Panc1 (cell line): ENCODE measurements at regions not wholly inside any gene's neighbourhood (a gene's known extent, or its start where the extent isn't known, plus 50 kb on each side); places are given as distances from the start of the nearest gene placed in this dataset.

Experiments used
- ATAC-seq: fragments of 200-7000 bp; cut with Tn5 transposase; 2 replicates; pipeline ENCODE4 v1.9.1; 2020; ENCODE audit warnings: mild to moderate bottlenecking, moderate library complexity
- BruUV-seq: library from RNA; stranded (reverse); fragments of 400-500 nt; replicated peaks from 2 replicates; lab custom pipeline; 2021; lab: Mats Ljungman, UMichigan
- CTCF ChIA-PET: fragments of 300-600 bp; sonication (Branson Sonifier 250); formaldehyde crosslinking; loops from one replicate; lab custom pipeline; 2022; ENCODE audit warnings: antibody characterized with exemption; lab: Charles Lee
- POLR2A ChIA-PET: fragments of 300-600 bp; sonication (Branson Sonifier 250); formaldehyde crosslinking; loops from one replicate; lab custom pipeline; 2022; ENCODE audit warnings: antibody characterized with exemption; lab: Charles Lee
- DNase-seq: peaks from one replicate; pipeline ENCODE4 v3.0.0-alpha.2; 2010; ENCODE audit warnings: low read depth, low spot score
- H3K27ac ChIP-seq: 2 replicates; pipeline ENCODE4 v1.5.1; 2011; ENCODE audit warnings: mild to moderate bottlenecking, low read length, inconsistent platforms
- H3K27me3 ChIP-seq: fragments of 200-500 bp; sonication (Bioruptor generic); 2 replicates; pipeline ENCODE4 v1.6.0; 2014; ENCODE audit warnings: low read length, inconsistent platforms; ENCODE audit not compliant: control insufficient read depth, insufficient read depth
- H3K36me3 ChIP-seq: fragments of 200-500 bp; sonication (Bioruptor generic); 2 replicates; pipeline ENCODE4 v1.5.1; 2014; ENCODE audit warnings: inconsistent platforms, mild to moderate bottlenecking, low read length, moderate library complexity; ENCODE audit not compliant: control insufficient read depth, insufficient read depth
- H3K4me1 ChIP-seq: 2 replicates; pipeline ENCODE4 v1.5.1; 2011; ENCODE audit warnings: inconsistent platforms, mild to moderate bottlenecking, low read length, moderate library complexity; ENCODE audit not compliant: control insufficient read depth, insufficient read depth
- H3K4me3 ChIP-seq, 2 experiments: 2 replicates each; pipeline ENCODE4 v1.5.1; 2011 to 2012; ENCODE audit warnings: low read depth in 2 of 2, low read length in 2 of 2, mild to moderate bottlenecking in 2 of 2, inconsistent platforms in 1 of 2, moderate library complexity in 1 of 2
- H3K9me3 ChIP-seq: fragments of 200-500 bp; sonication (Bioruptor generic); 2 replicates; pipeline ENCODE4 v1.5.1; 2014; ENCODE audit warnings: low read depth, mild to moderate bottlenecking, inconsistent platforms, low read length, moderate library complexity; ENCODE audit not compliant: control insufficient read depth, insufficient read depth
- POLR2AphosphoS5 ChIP-seq: IDR thresholded peaks from 2 replicates; pipeline ENCODE4 v1.6.1; 2012; ENCODE audit warnings: mild to moderate bottlenecking, low read depth, low read length, moderate library complexity
- REST ChIP-seq, 2 experiments: IDR thresholded peaks; 2 replicates each; pipeline ENCODE4 v1.6.1; 2011 to 2012; ENCODE audit warnings: low read depth in 2 of 2, control low read depth in 1 of 2, low read length in 1 of 2, mild to moderate bottlenecking in 1 of 2, moderate library complexity in 1 of 2; ENCODE audit not compliant: insufficient read depth in 1 of 2
- SIN3A ChIP-seq: IDR thresholded peaks from 2 replicates; pipeline ENCODE4 v1.6.1; 2012; ENCODE audit warnings: low read depth, mild to moderate bottlenecking, low read length, moderate library complexity, borderline replicate concordance; ENCODE audit not compliant: insufficient read depth
- TCF7L2 ChIP-seq: IDR thresholded peaks from 2 replicates; pipeline ENCODE4 v1.6.1; 2011; ENCODE audit warnings: mild to moderate bottlenecking, low read depth, low read length, inconsistent platforms
- in situ Hi-C: cut with HindIII; loops from 2 replicates; pipeline ENCODE4 v1.10.0; 2016; ENCODE audit warnings: low sequenced_read_pairs, low pct_unique_long_range_greater_than_20kb
- intact Hi-C: fragments of 100-400 bp; cut with micrococcal nuclease; formaldehyde crosslinking; loops from one replicate; pipeline ENCODE4 v1.10.0; 2022; ENCODE audit not compliant: unreplicated experiment
- TF ChIP-seq, protein P1 (sequence below): fragments of 450-650 bp; IDR thresholded peaks from 2 replicates; pipeline ENCODE4 v1.5.1; 2017; ENCODE audit warnings: mild to moderate bottlenecking

GRCh38 chr5:158430166-158430797, 571.3 kb upstream of the CLINT1 start:
- Histone ChIP-seq H3K36me3 (no peaks in the 10 kb centered on the region), H3K27me3 (no peaks in the 10 kb centered on the region), H3K9me3 (no peaks in the 10 kb centered on the region), H3K4me3 (no peak overlapping the region), H3K27ac (no peak overlapping the region), H3K4me1 (no peaks in the 10 kb centered on the region)
- POLR2A ChIA-PET = no interaction called here
- no peak for DNase-seq
- no peak for ATAC-seq
- in situ Hi-C loops = no loop called here
- BruUV-seq = no TSS peak
- intact Hi-C loops = no loop called here
- TF ChIP-seq REST (IDR thresholded peaks at IDR 0.05; ENCODE audit: insufficient read depth in 1 of 2, low read depth in 2 of 2, low read length in 1 of 2) (no peak), TCF7L2 (no peak), SIN3A (no peak), POLR2AphosphoS5 (no peak)
- TF ChIP-seq, protein P1, sequence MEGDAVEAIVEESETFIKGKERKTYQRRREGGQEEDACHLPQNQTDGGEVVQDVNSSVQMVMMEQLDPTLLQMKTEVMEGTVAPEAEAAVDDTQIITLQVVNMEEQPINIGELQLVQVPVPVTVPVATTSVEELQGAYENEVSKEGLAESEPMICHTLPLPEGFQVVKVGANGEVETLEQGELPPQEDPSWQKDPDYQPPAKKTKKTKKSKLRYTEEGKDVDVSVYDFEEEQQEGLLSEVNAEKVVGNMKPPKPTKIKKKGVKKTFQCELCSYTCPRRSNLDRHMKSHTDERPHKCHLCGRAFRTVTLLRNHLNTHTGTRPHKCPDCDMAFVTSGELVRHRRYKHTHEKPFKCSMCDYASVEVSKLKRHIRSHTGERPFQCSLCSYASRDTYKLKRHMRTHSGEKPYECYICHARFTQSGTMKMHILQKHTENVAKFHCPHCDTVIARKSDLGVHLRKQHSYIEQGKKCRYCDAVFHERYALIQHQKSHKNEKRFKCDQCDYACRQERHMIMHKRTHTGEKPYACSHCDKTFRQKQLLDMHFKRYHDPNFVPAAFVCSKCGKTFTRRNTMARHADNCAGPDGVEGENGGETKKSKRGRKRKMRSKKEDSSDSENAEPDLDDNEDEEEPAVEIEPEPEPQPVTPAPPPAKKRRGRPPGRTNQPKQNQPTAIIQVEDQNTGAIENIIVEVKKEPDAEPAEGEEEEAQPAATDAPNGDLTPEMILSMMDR = no peak
- CTCF ChIA-PET = no interaction called here

- TF ChIP-seq POLR2AphosphoS5 = no peak
- TF ChIP-seq, protein P1 = no peak
- TF ChIP-seq TCF7L2 = no peak
- TF ChIP-seq REST (IDR thresholded peaks at IDR 0.05; ENCODE audit: insufficient read depth in 1 of 2, low read depth in 2 of 2, low read length in 1 of 2) = no peak
- no peak for TF ChIP-seq SIN3A
- H3K27me3 ChIP-seq = no peaks in the 10 kb centered on the region
- no peak for DNase-seq
- no peaks in the 10 kb centered on the region for H3K36me3 ChIP-seq
- intact Hi-C loops = loop anchor here (1.0 kb wide), 1 partner anchor 240 kb away; no protein-coding TSS in a partner anchor
- in situ Hi-C loops = no loop called here
- no TSS peak for BruUV-seq
- H3K4me3 ChIP-seq = no peak overlapping the region
- ATAC-seq = no peak
- ChIA-PET CTCF (no interaction called here), POLR2A (no interaction called here)
- H3K27ac ChIP-seq = no peak overlapping the region
- no peaks in the 10 kb centered on the region for H3K9me3 ChIP-seq
- H3K4me1 ChIP-seq = no peaks in the 10 kb centered on the region
Observed at GRCh38 chr5:158429564-158429963, 570.6 kb upstream of the CLINT1 start.
